GM12875 (cell line): ENCODE measurements at regions not wholly inside any gene's neighbourhood (a gene's known extent, or its start where the extent isn't known, plus 50 kb on each side); places are given as distances from the start of the nearest gene placed in this dataset.

ENCODE experiments used
- H3K4me3 ChIP-seq: one replicate; pipeline ENCODE4 v1.5.1; 2011; ENCODE audit warnings: low read depth, low read length, control low read depth
- TF ChIP-seq, protein P1 (sequence below): IDR thresholded peaks from 2 replicates; pipeline ENCODE4 v1.5.1; 2011; ENCODE audit warnings: low read depth, mild to moderate bottlenecking, control low read depth, inconsistent platforms, low read length, moderate library complexity, borderline replicate concordance; ENCODE audit not compliant: insufficient read depth

DNA sequence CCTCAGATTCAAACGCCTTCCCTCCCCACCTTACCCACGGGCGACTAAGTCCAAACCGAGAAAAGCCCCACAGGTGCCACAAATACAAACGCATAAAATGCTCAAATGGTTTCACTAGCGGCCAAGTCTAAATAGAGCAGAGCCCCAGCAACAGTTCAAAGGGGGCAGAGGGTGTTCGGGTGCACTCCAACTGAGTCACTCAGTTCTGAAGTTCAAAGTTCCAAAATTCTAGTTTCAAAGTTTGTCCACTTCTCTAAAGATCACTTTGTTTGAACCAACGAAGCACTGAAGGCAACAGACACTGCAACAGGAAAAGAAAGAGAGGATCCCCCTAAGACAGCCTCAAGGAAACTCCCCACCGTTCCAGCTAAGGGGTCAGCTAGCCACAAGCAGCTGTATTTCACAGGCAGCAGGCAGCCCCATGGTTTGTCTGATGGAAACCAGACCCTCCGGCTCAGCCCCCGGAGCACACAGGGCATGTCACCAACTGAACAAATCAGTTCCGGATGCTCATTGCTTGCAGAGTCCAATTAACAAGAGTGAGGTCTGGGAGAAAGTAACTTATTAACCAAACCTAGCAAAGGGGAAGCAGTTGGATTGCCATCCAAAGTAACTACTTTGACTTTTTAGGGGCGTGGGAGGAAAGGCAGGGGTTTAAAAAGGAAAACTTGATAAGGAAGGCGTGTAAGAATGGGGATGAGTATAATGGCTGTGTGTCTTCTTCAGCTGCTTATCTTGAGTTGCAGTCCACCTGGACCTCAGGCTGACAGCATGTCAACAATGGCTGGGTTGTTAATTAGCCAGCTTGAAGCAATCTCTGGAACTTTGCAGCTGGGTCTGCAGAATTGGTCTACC lies 1423.9 kb upstream of the PRMT6 start:
- TF ChIP-seq, protein P1, sequence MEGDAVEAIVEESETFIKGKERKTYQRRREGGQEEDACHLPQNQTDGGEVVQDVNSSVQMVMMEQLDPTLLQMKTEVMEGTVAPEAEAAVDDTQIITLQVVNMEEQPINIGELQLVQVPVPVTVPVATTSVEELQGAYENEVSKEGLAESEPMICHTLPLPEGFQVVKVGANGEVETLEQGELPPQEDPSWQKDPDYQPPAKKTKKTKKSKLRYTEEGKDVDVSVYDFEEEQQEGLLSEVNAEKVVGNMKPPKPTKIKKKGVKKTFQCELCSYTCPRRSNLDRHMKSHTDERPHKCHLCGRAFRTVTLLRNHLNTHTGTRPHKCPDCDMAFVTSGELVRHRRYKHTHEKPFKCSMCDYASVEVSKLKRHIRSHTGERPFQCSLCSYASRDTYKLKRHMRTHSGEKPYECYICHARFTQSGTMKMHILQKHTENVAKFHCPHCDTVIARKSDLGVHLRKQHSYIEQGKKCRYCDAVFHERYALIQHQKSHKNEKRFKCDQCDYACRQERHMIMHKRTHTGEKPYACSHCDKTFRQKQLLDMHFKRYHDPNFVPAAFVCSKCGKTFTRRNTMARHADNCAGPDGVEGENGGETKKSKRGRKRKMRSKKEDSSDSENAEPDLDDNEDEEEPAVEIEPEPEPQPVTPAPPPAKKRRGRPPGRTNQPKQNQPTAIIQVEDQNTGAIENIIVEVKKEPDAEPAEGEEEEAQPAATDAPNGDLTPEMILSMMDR = no peak
- no peak overlapping the region for H3K4me3 ChIP-seq

DNA sequence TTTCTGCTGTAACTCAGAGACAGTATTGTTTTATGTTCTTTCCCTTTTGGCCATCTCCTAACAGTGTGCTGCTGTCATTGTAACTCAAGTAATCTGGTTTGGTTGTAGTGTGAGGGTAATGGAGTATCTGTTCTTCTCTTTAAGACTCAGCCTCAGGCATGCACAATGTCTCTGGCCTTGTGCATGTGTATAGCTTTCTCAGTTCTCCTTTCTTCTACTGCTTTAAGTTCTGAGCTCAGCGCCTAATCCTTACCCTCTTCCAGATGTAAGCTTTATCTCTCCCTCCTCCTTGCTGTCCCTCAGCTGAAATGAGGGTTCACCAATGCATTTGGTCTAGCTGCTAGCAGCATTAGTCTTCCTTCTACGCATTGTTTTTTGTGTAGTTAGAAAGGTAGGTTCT lies 1420.4 kb upstream of the PRMT6 start:
- TF ChIP-seq, protein P1 = no peak
- H3K4me3 ChIP-seq = no peak overlapping the region

DNA sequence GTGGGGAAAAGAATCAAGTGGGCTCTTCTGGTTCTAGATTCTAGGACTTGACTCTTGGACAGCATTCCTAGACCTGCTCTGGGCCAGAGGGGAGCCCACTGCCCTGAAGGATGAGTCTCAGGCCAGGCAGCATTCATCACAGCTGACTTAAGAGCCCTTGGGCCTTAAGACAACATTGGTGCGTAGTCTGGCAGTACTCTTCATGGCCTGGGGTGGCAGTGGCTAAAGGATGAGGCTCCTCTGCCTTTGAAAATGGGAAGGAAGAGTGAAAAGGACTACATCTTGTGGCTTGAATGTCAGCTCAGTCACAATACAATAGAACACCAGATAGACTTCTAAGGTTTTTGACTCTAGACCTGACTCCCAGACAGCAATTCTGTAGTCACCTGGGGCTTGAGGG lies 1415.1 kb upstream of the PRMT6 start:
- TF ChIP-seq, protein P1 = 0 out of 2 replicates have a peak, but pooled peaks have one; percentile 4
- no peak overlapping the region for H3K4me3 ChIP-seq

DNA sequence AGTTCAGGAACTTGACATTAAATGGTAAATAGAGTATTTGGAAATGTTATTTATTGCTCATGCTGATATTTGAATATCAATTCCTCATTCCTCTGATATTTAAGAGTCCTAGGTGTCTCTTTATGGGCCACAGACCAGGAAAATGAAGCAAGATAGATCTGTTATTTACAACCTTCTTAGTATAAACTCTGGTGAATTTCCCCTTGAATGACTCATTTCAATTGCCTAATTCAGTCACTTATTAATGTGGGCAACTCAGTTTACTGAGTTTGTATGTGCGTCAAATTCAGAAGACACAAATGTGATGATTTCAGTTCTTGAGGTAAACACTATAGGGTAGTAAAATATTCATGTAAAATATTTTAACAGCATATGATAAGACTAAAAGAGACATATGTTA lies 1404.4 kb upstream of the PRMT6 start:
- TF ChIP-seq, protein P1 = no peak
- no peak overlapping the region for H3K4me3 ChIP-seq

DNA sequence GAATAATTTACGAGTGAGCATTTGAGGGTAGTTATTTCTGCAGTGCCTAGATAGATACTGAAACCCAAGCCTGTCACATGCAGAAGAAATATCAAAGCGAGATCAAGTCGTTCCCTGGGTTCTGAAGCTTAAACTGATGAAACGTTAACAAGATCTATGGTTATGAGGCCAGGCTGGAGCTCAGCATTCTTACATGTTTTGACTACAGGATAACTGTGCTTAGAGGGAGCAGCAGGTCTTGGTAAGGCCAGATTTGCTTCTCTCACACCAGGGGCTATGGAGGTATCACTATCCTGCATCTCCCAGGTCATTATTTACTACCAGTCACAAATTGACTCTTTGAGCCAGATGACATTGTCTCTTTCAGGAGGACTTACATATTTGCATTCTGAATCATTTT lies 1401.4 kb upstream of the PRMT6 start:
- TF ChIP-seq, protein P1 = no peak
- H3K4me3 ChIP-seq = no peak overlapping the region

DNA sequence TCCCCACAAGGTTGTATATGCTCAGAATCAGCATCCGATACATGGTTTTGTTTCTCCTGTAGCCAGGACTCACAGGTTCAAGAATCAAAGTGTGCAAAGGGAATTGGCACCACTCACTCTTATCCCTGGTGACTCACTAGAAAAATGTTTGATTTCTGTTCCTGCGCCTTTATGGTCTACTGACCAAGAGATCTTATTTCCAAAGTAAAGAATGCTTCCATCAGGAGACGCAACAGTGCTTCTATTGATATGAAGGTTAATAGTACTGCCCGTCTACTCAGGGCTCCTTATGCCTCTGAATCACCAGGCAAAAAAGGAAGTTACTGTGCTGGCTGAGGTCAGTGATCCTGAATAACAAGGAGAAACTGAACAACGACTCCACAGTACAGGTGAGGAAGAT lies 1392.0 kb upstream of the PRMT6 start:
- TF ChIP-seq, protein P1 = no peak
- H3K4me3 ChIP-seq = no peak overlapping the region

DNA sequence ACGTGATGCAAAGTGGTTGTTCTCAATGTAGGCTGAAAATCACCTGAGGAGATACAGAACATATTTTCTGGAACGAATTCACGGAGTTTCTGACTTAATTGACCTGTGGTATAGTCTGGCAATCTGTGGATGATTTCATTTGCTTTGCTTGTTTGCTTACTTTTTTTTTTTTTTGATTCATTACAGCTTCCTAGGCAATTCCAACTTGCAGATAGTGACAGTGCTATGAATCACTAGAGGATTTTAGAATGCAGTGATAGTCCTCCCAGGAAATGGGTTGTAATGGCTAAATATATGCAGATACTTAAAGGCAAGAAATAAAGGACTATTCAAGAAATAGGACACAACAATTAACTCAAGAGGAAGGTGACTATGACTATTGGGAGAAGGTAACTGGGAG lies 1378.1 kb upstream of the PRMT6 start:
- H3K4me3 ChIP-seq = no peak overlapping the region
- TF ChIP-seq, protein P1 = no peak
